A549 (cell line): ENCODE measurements at regions not wholly inside any gene's neighbourhood (a gene's known extent, or its start where the extent isn't known, plus 50 kb on each side); places are given as distances from the start of the nearest gene placed in this dataset.

Source experiments
- ATAC-seq, 2 experiments: fragments of 200-7000 bp in 1 of 2; fragments of >200 bp in 1 of 2; cut with Nextera tagmentation in 1 of 2; cut with Tn5 transposase in 1 of 2; 3 replicates each; pipeline versions ENCODE4 v1.8.0 to v1.9.1; 2018 to 2020; ENCODE audit warnings: mild to moderate bottlenecking in 1 of 2, moderate library complexity in 1 of 2
- CTCF ChIA-PET: fragments of 300-600 bp; sonication (Branson Sonifier 250); formaldehyde crosslinking; extraction: SDS; loops from one replicate; lab custom pipeline; 2021; ENCODE audit warnings: antibody characterized with exemption, inconsistent platforms; lab: Yijun Ruan, JAX
- POLR2A ChIA-PET: fragments of 350-600 bp; formaldehyde crosslinking; extraction: SDS; loops from one replicate; lab custom pipeline; 2021; ENCODE audit warnings: antibody characterized with exemption, inconsistent platforms; lab: Yijun Ruan, JAX
- DNase-seq, 2 experiments: peaks; one replicate each; pipeline versions ENCODE4 v3.0.0 to v3.0.0-alpha.2; 2011 to 2016; ENCODE audit warnings: low read depth in 1 of 2, low spot score in 1 of 2
- FAIRE-seq: peaks from 2 replicates; lab custom pipeline; 2011; peaks lifted over from hg19 to GRCh38; lab: Jason Lieb, UNC
- H3K27ac ChIP-seq, 2 experiments: fragments of >200 bp; sonication (Bioruptor Twin); formaldehyde crosslinking; 3 replicates each; pipeline ENCODE4 v1.5.1; 2016 to 2017
- H3K4me1 ChIP-seq: fragments of >200 bp; sonication (Bioruptor Twin); formaldehyde crosslinking; 3 replicates; pipeline ENCODE4 v1.6.1; 2016
- H3K4me2 ChIP-seq: fragments of >200 bp; sonication (Bioruptor Twin); formaldehyde crosslinking; 3 replicates; pipeline ENCODE4 v1.6.1; 2016
- H3K4me3 ChIP-seq: fragments of >200 bp; sonication (Bioruptor Twin); formaldehyde crosslinking; 3 replicates; pipeline ENCODE4 v1.5.1; 2016
- H3K9me3 ChIP-seq: fragments of >200 bp; sonication (Bioruptor Twin); formaldehyde crosslinking; 3 replicates; pipeline ENCODE4 v1.6.1; 2016
- ATOH8 ChIP-seq: fragments of 250-450 bp; sonication (Bioruptor Pico); IDR thresholded peaks from 2 replicates; pipeline ENCODE4 v1.5.0; 2020; ENCODE audit warnings: low read depth, mild to moderate bottlenecking, moderate library complexity
- BCL3 ChIP-seq: fragments of >200 bp; sonication (Bioruptor Twin); formaldehyde crosslinking; IDR thresholded peaks from 3 replicates; pipeline ENCODE4 v1.6.1; 2016
- CEBPB ChIP-seq, 2 experiments: fragments of >200 bp in 1 of 2; sonication (Bioruptor Twin) in 1 of 2; formaldehyde crosslinking in 1 of 2; IDR thresholded peaks; 2 replicates each; pipeline ENCODE4 v1.6.1; 2012 to 2016
- EHF ChIP-seq: fragments of 250-450 bp; sonication (Bioruptor Pico); IDR thresholded peaks from 2 replicates; pipeline ENCODE4 v1.5.0; 2020; ENCODE audit warnings: mild to moderate bottlenecking
- ELK1 ChIP-seq: fragments of 150-350 bp; IDR thresholded peaks from 2 replicates; pipeline ENCODE4 v1.6.1; 2014; ENCODE audit warnings: low read depth, mild to moderate bottlenecking, low read length
- HDAC2 ChIP-seq: fragments of 200-600 bp; sonication (generic); IDR thresholded peaks from 2 replicates; pipeline ENCODE4 v1.6.1; 2016
- HEYL ChIP-seq: fragments of 250-450 bp; sonication (Bioruptor Pico); IDR thresholded peaks from 2 replicates; pipeline ENCODE4 v1.8.0; 2021; ENCODE audit warnings: mild to moderate bottlenecking, moderate library complexity
- HMGXB4 ChIP-seq: fragments of 250-450 bp; sonication (Bioruptor Pico); IDR thresholded peaks from 2 replicates; pipeline ENCODE4 v1.5.0; 2021; ENCODE audit warnings: mild to moderate bottlenecking, moderate library complexity, borderline replicate concordance
- HOXA7 ChIP-seq: fragments of 250-450 bp; sonication (Bioruptor Pico); IDR thresholded peaks from 2 replicates; pipeline ENCODE4 v1.5.0; 2020; ENCODE audit warnings: mild to moderate bottlenecking, moderate library complexity
- JUN ChIP-seq, 2 experiments: fragments of >200 bp; sonication (Bioruptor Twin); formaldehyde crosslinking; IDR thresholded peaks; 2 replicates in 1 of 2; 3 replicates in 1 of 2; pipeline ENCODE4 v1.6.1; 2016 to 2017
- KDM5A ChIP-seq: fragments of 200-600 bp; sonication (generic); IDR thresholded peaks from 2 replicates; pipeline ENCODE4 v1.6.1; 2016; ENCODE audit warnings: antibody characterized with exemption, mild to moderate bottlenecking
- MAFK ChIP-seq: fragments of 450-650 bp; IDR thresholded peaks from 2 replicates; pipeline ENCODE4 v1.6.1; 2014; ENCODE audit not compliant: partially characterized antibody
- NPAS2 ChIP-seq: fragments of 250-450 bp; sonication (Bioruptor Pico); IDR thresholded peaks from 2 replicates; pipeline ENCODE4 v1.8.0; 2022; ENCODE audit warnings: mild to moderate bottlenecking, moderate library complexity, borderline replicate concordance
- POLR2A ChIP-seq: IDR thresholded peaks from 2 replicates; pipeline ENCODE4 v1.6.1; 2012; ENCODE audit warnings: mild to moderate bottlenecking, low read length
- RAD21 ChIP-seq, 2 experiments: fragments of >200 bp in 1 of 2; sonication (Bioruptor Twin) in 1 of 2; formaldehyde crosslinking in 1 of 2; IDR thresholded peaks in 1 of 2; conservative IDR thresholded peaks in 1 of 2; 2 replicates in 1 of 2; 3 replicates in 1 of 2; pipeline ENCODE4 v1.6.1; 2012 to 2018; ENCODE audit warnings: inconsistent platforms in 1 of 2
- RNF2 ChIP-seq: fragments of 200-600 bp; sonication (generic); IDR thresholded peaks from 2 replicates; pipeline ENCODE4 v1.6.1; 2016; ENCODE audit warnings: low read depth, mild to moderate bottlenecking, antibody characterized with exemption, moderate library complexity, borderline replicate concordance
- TFCP2L1 ChIP-seq: fragments of 250-450 bp; sonication (Bioruptor Pico); IDR thresholded peaks from 2 replicates; pipeline ENCODE4 v1.5.0; 2021; ENCODE audit warnings: mild to moderate bottlenecking
- ZNF302 ChIP-seq: fragments of 250-450 bp; sonication (Bioruptor Pico); IDR thresholded peaks from 2 replicates; pipeline ENCODE4 v1.9.0; 2021; ENCODE audit warnings: inconsistent platforms, mild to moderate bottlenecking, moderate library complexity
- WGBS: methylation state at CpG from one replicate; pipeline ENCODE4 v1.1.6; 2017; ENCODE audit errors: missing lambda C conversion rate; 5-methylcytosine and 5-hydroxymethylcytosine counted together

GRCh38 chr10:36803229-36803628, 322.2 kb upstream of the ANKRD30A start:
- no peak for DNase-seq
- H3K9me3 ChIP-seq: no peaks in the 10 kb centered on the region
- CTCF ChIA-PET: interaction anchor here (0.9 kb wide), 1 partner anchor 13 kb away, joined by 3 read pairs; no protein-coding TSS in a partner anchor
- TF ChIP-seq HOXA7 (CRISPR knock-in tag): no peak
- no peak for TF ChIP-seq KDM5A
- POLR2A ChIA-PET: no interaction called here
- 64% methylated on average over 6 of the region's 6 CpGs for WGBS
- H3K27ac ChIP-seq: no peak overlapping the region
- H3K4me2 ChIP-seq: no peak overlapping the region
- ATAC-seq: no peak
- no peak overlapping the region for H3K4me3 ChIP-seq
- no peaks in the 10 kb centered on the region for H3K4me1 ChIP-seq
- no peak for FAIRE-seq

- FAIRE-seq: no peak
- H3K4me3 ChIP-seq: no peak overlapping the region
- TF ChIP-seq POLR2A (no peak), HEYL (no peak), CEBPB (IDR thresholded peaks at IDR 0.05) (no peak), EHF (CRISPR knock-in tag) (no peak), MAFK (no peak), HDAC2 (no peak), ZNF302 (CRISPR knock-in tag) (no peak), ELK1 (no peak)
- H3K4me2 ChIP-seq: no peak overlapping the region
- ChIA-PET POLR2A (no interaction called here), CTCF (interaction anchor here (0.9 kb wide), 1 partner anchor 12 kb away, joined by 3 read pairs; no protein-coding TSS in a partner anchor)
- no peaks in the 10 kb centered on the region for H3K9me3 ChIP-seq
- no peak for DNase-seq
- no peak overlapping the region for H3K27ac ChIP-seq
- no peaks in the 10 kb centered on the region for H3K4me1 ChIP-seq
- 69% methylated on average over 13 of the region's 13 CpGs for WGBS
- no peak for ATAC-seq
Measured at GRCh38 chr10:36802490-36803153, 322.8 kb upstream of the ANKRD30A start.

- 38% methylated on average over 3 of the region's 3 CpGs for WGBS
- Histone ChIP-seq H3K4me2 (no peak overlapping the region), H3K9me3 (no peaks in the 10 kb centered on the region), H3K27ac (no peak overlapping the region), H3K4me1 (no peaks in the 10 kb centered on the region), H3K4me3 (no peak overlapping the region)
- no peak for ATAC-seq
- FAIRE-seq: no peak
- CTCF ChIA-PET: no interaction called here
- DNase-seq: no peak
- POLR2A ChIA-PET: no interaction called here
- TF ChIP-seq TFCP2L1 (CRISPR knock-in tag): no peak
- TF ChIP-seq ELK1: no peak
- no peak for TF ChIP-seq RAD21 (conservative IDR thresholded peaks at IDR 0.05 in 1 of 2, IDR thresholded peaks at IDR 0.05 in 1 of 2)
- TF ChIP-seq ATOH8 (CRISPR knock-in tag): no peak
- no peak for TF ChIP-seq NPAS2
- TF ChIP-seq HMGXB4 (CRISPR knock-in tag): no peak
- TF ChIP-seq RNF2: no peak
- no peak for TF ChIP-seq JUN (IDR thresholded peaks at IDR 0.05)
- no peak for TF ChIP-seq BCL3
- TF ChIP-seq, all 56 proteins: peak for 0
Measured at GRCh38 chr10:36801660-36802059, 323.7 kb upstream of the ANKRD30A start.
